Mesenchymal stem cell (in vitro differentiated cells and primary cell): ENCODE measurements at regions not wholly inside any gene's neighbourhood (a gene's known extent, or its start where the extent isn't known, plus 50 kb on each side); places are given as distances from the start of the nearest gene placed in this dataset.

Source experiments
- DNase-seq: peaks from one replicate; pipeline ENCODE4 v3.0.0-alpha.2; 2013
- H2AFZ ChIP-seq: one replicate; pipeline ENCODE4 v1.6.1; 2013; ENCODE audit warnings: low read depth, mild to moderate bottlenecking, control low read depth, inconsistent platforms, low read length, moderate library complexity
- H2AK5ac ChIP-seq: 2 replicates; pipeline ENCODE4 v1.6.1; 2013; ENCODE audit warnings: low read length, moderate library complexity, mild to moderate bottlenecking, inconsistent platforms; ENCODE audit not compliant: severe bottlenecking
- H2BK120ac ChIP-seq: one replicate; pipeline ENCODE4 v1.6.1; 2013; ENCODE audit warnings: low read depth, mild to moderate bottlenecking, inconsistent platforms, low read length, moderate library complexity
- H2BK12ac ChIP-seq, 2 experiments: one replicate each; pipeline ENCODE4 v1.6.1; 2013; ENCODE audit warnings: inconsistent platforms in 2 of 2, low read length in 2 of 2, mild to moderate bottlenecking in 2 of 2, moderate library complexity in 2 of 2, control low read depth in 1 of 2
- H2BK15ac ChIP-seq: one replicate; pipeline ENCODE4 v1.6.1; 2013; ENCODE audit warnings: mild to moderate bottlenecking, low read depth, inconsistent platforms; ENCODE audit not compliant: poor library complexity, severe bottlenecking
- H2BK5ac ChIP-seq: 2 replicates; pipeline ENCODE4 v1.6.1; 2013; ENCODE audit warnings: low read depth, mild to moderate bottlenecking, low read length, control low read depth, inconsistent platforms; ENCODE audit not compliant: poor library complexity, severe bottlenecking
- H3K14ac ChIP-seq, 2 experiments: one replicate each; pipeline ENCODE4 v1.6.1; 2013; ENCODE audit warnings: inconsistent platforms in 2 of 2, low read length in 2 of 2, control low read depth in 1 of 2, mild to moderate bottlenecking in 1 of 2, moderate library complexity in 1 of 2
- H3K18ac ChIP-seq, 2 experiments: one replicate each; pipeline ENCODE4 v1.6.1; 2013; ENCODE audit warnings: inconsistent platforms in 2 of 2, low read length in 2 of 2, control low read depth in 1 of 2, low read depth in 1 of 2, mild to moderate bottlenecking in 1 of 2
- H3K23ac ChIP-seq, 2 experiments: one replicate each; pipeline ENCODE4 v1.6.1; 2013; ENCODE audit warnings: inconsistent platforms in 2 of 2, low read length in 2 of 2, mild to moderate bottlenecking in 2 of 2, moderate library complexity in 2 of 2, control low read depth in 1 of 2
- H3K27ac ChIP-seq: 2 replicates; pipeline ENCODE4 v1.5.1; 2013; ENCODE audit warnings: mild to moderate bottlenecking, moderate library complexity, low read length, control low read depth, inconsistent platforms; ENCODE audit not compliant: poor library complexity, severe bottlenecking
- H3K27me3 ChIP-seq, 2 experiments: 2 replicates each; pipeline versions ENCODE4 v1.6.1 to v1.7.0; 2013; ENCODE audit warnings: low read length in 2 of 2, mild to moderate bottlenecking in 2 of 2, moderate library complexity in 2 of 2, control low read depth in 1 of 2, inconsistent platforms in 1 of 2; ENCODE audit not compliant: control insufficient read depth in 1 of 2, insufficient read depth in 1 of 2
- H3K36me3 ChIP-seq, 2 experiments: 2 replicates each; pipeline versions ENCODE4 v1.6.1 to v1.7.0; 2013; ENCODE audit warnings: low read length in 2 of 2, control low read depth in 1 of 2, inconsistent platforms in 1 of 2, low read depth in 1 of 2, mild to moderate bottlenecking in 1 of 2; ENCODE audit not compliant: insufficient read depth in 2 of 2, control insufficient read depth in 1 of 2
- H3K4ac ChIP-seq, 2 experiments: one replicate each; pipeline ENCODE4 v1.6.1; 2013; ENCODE audit warnings: inconsistent platforms in 2 of 2, low read length in 2 of 2, mild to moderate bottlenecking in 2 of 2, moderate library complexity in 2 of 2, control low read depth in 1 of 2, low read depth in 1 of 2
- H3K4me1 ChIP-seq: 2 replicates; pipeline ENCODE4 v1.6.1; 2013; ENCODE audit warnings: low read depth, low read length, control low read depth; ENCODE audit not compliant: control insufficient read depth, insufficient read depth
- H3K4me2 ChIP-seq: 2 replicates; pipeline ENCODE4 v1.6.1; 2013; ENCODE audit warnings: low read length, mild to moderate bottlenecking, inconsistent platforms; ENCODE audit not compliant: poor library complexity, severe bottlenecking
- H3K4me3 ChIP-seq, 2 experiments: 2 replicates each; pipeline versions ENCODE4 v1.5.1 to v1.7.0; 2013; ENCODE audit warnings: low read length in 2 of 2, mild to moderate bottlenecking in 2 of 2, control low read depth in 1 of 2, low read depth in 1 of 2; ENCODE audit not compliant: insufficient read depth in 1 of 2
- H3K79me1 ChIP-seq: replicated peaks from 2 replicates; pipeline ENCODE4 v1.6.1; 2013; ENCODE audit warnings: mild to moderate bottlenecking, control low read depth, low read length, inconsistent platforms; ENCODE audit not compliant: poor library complexity, severe bottlenecking
- H3K9ac ChIP-seq: 2 replicates; pipeline ENCODE4 v1.7.0; 2013; ENCODE audit warnings: mild to moderate bottlenecking, low read length, moderate library complexity
- H3K9me3 ChIP-seq: 2 replicates; pipeline ENCODE4 v1.7.0; 2013; ENCODE audit warnings: mild to moderate bottlenecking, low read length; ENCODE audit not compliant: control insufficient read depth
- H4K8ac ChIP-seq: one replicate; pipeline ENCODE4 v1.6.1; 2013; ENCODE audit warnings: inconsistent platforms, mild to moderate bottlenecking, low read length, moderate library complexity
- H4K91ac ChIP-seq: one replicate; pipeline ENCODE4 v1.6.1; 2013; ENCODE audit warnings: mild to moderate bottlenecking, low read length, inconsistent platforms
- WGBS: methylation state at CpG from one replicate; pipeline ENCODE4 v1.1.7; 2013; ENCODE audit warnings: mixed read lengths; 5-methylcytosine and 5-hydroxymethylcytosine counted together

DNA sequence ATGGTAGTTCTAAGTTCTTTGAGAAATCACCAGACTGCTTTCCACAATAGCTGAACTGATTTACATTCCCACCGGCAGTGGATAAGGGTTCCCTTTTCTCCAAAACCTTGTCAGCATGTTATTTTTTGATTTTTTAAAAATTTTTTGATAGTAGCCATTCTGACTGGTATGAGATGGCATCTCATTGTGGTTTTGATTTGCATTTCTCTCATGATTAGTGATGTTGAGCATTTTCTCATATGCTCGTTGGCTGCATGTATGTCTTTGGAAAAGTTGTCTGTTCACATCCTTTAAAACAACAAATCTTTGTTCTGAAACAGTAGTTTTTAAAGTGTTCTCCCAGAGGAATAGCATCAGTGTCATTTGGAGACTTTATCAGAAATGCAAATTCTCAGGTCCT is 77.5 kb upstream of the POMP start:
- Histone ChIP-seq H3K23ac (no peak overlapping the region), H3K4me1 (peaks cover 13% of the 10 kb centered on the region), H2BK15ac (no peak overlapping the region), H2BK12ac (no peak overlapping the region), H4K8ac (no peak overlapping the region), H2BK120ac (no peak overlapping the region), H3K14ac (no peak overlapping the region), H3K36me3 (no peaks in the 10 kb centered on the region), H3K27ac (no peak overlapping the region), H3K4me2 (no peak overlapping the region), H3K27me3 (peaks cover 0 to 10% of the 10 kb centered on the region in 2 experiments), H3K9me3 (no peaks in the 10 kb centered on the region), H3K4me3 (no peak overlapping the region), H3K9ac (no peak overlapping the region), H2AFZ (no peak overlapping the region), H3K4ac (no peak overlapping the region), H3K79me1 (no peaks in the 10 kb centered on the region), H2BK5ac (no peak overlapping the region), H3K18ac (no peak overlapping the region), H4K91ac (no peak overlapping the region), H2AK5ac (no peak overlapping the region)
- no peak for DNase-seq
- WGBS: no CpG with 5 or more reads among the region's 2 CpGs

DNA sequence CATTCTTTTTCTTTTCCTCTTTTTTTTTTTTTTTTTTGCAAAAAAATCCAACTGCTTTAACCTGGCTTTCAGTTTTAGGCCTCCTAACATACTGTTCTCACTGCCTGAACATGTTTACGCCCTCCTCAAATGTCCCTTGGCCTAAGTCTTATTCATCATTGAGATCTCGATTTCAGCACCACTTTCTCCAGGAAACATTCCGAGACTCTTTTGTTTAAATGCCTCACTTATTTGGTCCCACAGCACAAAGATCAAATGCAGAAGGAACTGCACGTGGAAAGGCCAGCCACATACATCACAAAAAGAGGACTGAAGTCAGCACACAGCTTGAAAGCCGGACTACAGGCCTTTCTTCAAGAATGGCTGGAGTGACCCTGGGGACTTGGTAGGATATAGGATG is 79.2 kb upstream of the POMP start:
- H2BK120ac ChIP-seq: no peak overlapping the region
- H2BK5ac ChIP-seq: no peak overlapping the region
- peaks cover 12% of the 10 kb centered on the region for H3K4me1 ChIP-seq
- H3K4me3 ChIP-seq: no peak overlapping the region
- H2BK12ac ChIP-seq: no peak overlapping the region
- WGBS: 77% methylated on average over 5 of the region's 5 CpGs
- H3K27ac ChIP-seq: no peak overlapping the region
- no peak for DNase-seq
- H3K4ac ChIP-seq: no peak overlapping the region
- H3K14ac ChIP-seq: no peak overlapping the region
- H3K9me3 ChIP-seq: no peaks in the 10 kb centered on the region
- no peaks in the 10 kb centered on the region for H3K79me1 ChIP-seq
- no peak overlapping the region for H2AFZ ChIP-seq
- H3K4me2 ChIP-seq: no peak overlapping the region
- no peaks in the 10 kb centered on the region for H3K36me3 ChIP-seq
- H4K8ac ChIP-seq: no peak overlapping the region
- no peak overlapping the region for H3K18ac ChIP-seq
- H2AK5ac ChIP-seq: no peak overlapping the region
- no peak overlapping the region for H3K9ac ChIP-seq
- H3K27me3 ChIP-seq: peaks cover 0 to 10% of the 10 kb centered on the region in 2 experiments
- H4K91ac ChIP-seq: no peak overlapping the region
- no peak overlapping the region for H3K23ac ChIP-seq
- no peak overlapping the region for H2BK15ac ChIP-seq

GRCh38 chr13:28579322-28579721 is 79.6 kb upstream of the POMP start:
- Histone ChIP-seq H3K27me3 (peaks cover 0 to 10% of the 10 kb centered on the region in 2 experiments), H3K4me3 (no peak overlapping the region), H3K4me1 (peaks cover 14% of the 10 kb centered on the region), H4K8ac (peak overlapping the region; percentile 42), H3K23ac (no peak overlapping the region), H3K4ac (no peak overlapping the region), H3K36me3 (no peaks in the 10 kb centered on the region), H4K91ac (no peak overlapping the region), H3K9me3 (no peaks in the 10 kb centered on the region), H3K9ac (no peak overlapping the region), H3K18ac (no peak overlapping the region), H3K79me1 (no peaks in the 10 kb centered on the region), H2AFZ (no peak overlapping the region), H2AK5ac (no peak overlapping the region), H2BK12ac (no peak overlapping the region), H3K27ac (no peak overlapping the region), H3K4me2 (no peak overlapping the region), H2BK120ac (no peak overlapping the region), H2BK15ac (no peak overlapping the region), H2BK5ac (no peak overlapping the region), H3K14ac (no peak overlapping the region)
- no peak for DNase-seq
- 52% methylated on average over 7 of the region's 7 CpGs for WGBS

- no peak overlapping the region for H2AK5ac ChIP-seq
- peaks cover 0 to 10% of the 10 kb centered on the region in 2 experiments for H3K27me3 ChIP-seq
- no peak overlapping the region for H3K4me3 ChIP-seq
- no peak overlapping the region for H2BK15ac ChIP-seq
- no peak overlapping the region for H3K23ac ChIP-seq
- peaks cover 8% of the 10 kb centered on the region for H3K4me1 ChIP-seq
- H3K14ac ChIP-seq: no peak overlapping the region
- no peak overlapping the region for H3K9ac ChIP-seq
- H2BK5ac ChIP-seq: no peak overlapping the region
- H3K27ac ChIP-seq: no peak overlapping the region
- H4K91ac ChIP-seq: no peak overlapping the region
- no peak overlapping the region for H3K18ac ChIP-seq
- H2AFZ ChIP-seq: no peak overlapping the region
- no peak overlapping the region for H2BK120ac ChIP-seq
- no peak overlapping the region for H4K8ac ChIP-seq
- H3K79me1 ChIP-seq: no peaks in the 10 kb centered on the region
- 100% methylated on average over 1 of the region's 1 CpG for WGBS
- H2BK12ac ChIP-seq: no peak overlapping the region
- H3K9me3 ChIP-seq: no peaks in the 10 kb centered on the region
- DNase-seq: no peak
- no peaks in the 10 kb centered on the region for H3K36me3 ChIP-seq
- no peak overlapping the region for H3K4ac ChIP-seq
- H3K4me2 ChIP-seq: no peak overlapping the region
Measured at GRCh38 chr13:28576067-28576466, 81.1 kb upstream of the FLT1 start.
